ENCODE measurements at regions not wholly inside any gene's neighbourhood (a gene's known extent, or its start where the extent isn't known, plus 50 kb on each side); places are given as distances from the start of the nearest gene placed in this dataset.

DNA sequence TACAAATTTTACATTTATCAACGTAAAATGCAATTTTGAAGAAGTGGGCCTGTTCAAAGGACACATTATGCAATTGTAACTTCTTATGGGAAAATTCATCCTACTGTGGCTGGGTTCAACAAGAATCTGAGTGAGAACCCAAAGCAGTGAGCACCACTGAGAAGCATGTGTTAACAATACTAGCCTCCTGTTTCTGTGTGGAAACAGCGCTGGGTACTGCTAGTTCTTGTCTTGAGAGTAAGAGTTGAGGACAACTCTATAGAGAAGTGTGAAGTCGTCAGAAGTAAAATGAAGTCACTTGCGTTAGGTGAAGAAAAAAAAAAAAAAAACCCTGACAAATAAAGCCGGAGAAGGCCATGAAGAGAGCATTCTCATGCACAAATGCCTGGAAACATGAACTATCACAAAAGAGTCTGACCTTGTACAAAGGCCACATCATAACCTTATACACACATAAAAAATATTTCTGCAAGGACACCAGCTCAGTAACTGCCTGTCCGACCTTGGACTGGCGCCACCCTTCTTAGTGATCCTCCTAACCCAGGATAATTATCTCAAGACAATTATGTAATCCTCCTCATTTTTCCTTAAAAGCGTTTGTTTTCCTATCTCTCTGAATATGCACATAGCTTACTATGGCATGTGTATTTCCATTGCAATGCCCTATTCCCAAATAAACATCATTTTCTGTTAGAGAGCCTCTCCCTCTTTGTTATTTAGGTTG, 554.9 kb downstream of the HTR7 start:
- Histone ChIP-seq H3K9me3 (no peaks in the 10 kb centered on the region), H3K36me3 (no peaks in the 10 kb centered on the region), H3K4me3 (no peak overlapping the region), H3K27ac (no peak overlapping the region), H3K27me3 (no peaks in the 10 kb centered on the region), H3K4me1 (peaks cover 0 to 5% (median 0%) of the 10 kb centered on the region in 4 donors)
- intact Hi-C loops (cut with DNase I; ENCODE audit: low total_unique reads) = no loop called here
- WGBS, 5 donors = 79 to 84% (median 79%) methylated on average over 8 of the region's 8 CpGs
- TF ChIP-seq POLR2AphosphoS5 (IDR thresholded peaks at IDR 0.05) = no peak
- no peak for TF ChIP-seq CTCF (IDR thresholded peaks at IDR 0.05)
- no peak for TF ChIP-seq EP300 (IDR thresholded peaks at IDR 0.05)
- no peak for TF ChIP-seq POLR2A (IDR thresholded peaks at IDR 0.05)
- no peak for DNase-seq

DNA sequence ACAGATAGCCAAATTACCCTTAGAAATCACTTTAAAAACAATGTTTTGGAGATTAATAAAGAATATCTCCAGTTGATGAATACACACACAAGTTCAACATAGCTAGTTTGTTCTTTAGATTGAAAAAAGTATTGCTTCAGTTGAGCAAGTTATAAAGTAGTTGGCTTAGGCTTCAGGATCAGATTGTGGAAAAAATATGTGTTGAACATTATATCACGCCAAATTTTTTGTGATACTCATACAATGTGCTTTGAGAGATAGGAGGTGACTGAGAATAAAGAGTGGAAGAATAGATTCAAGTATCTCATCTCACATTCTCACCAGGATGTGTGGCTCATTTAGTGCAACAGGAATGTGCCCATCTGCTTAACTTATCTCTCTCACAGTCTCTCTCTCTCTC, 553.3 kb downstream of the HTR7 start:
- no peak overlapping the region for H3K27ac ChIP-seq
- 0 to 29% (median 0%) methylated on average over 1 of the region's 1 CpG for WGBS, 5 donors
- no peaks in the 10 kb centered on the region for H3K36me3 ChIP-seq
- no peak overlapping the region for H3K4me3 ChIP-seq
- H3K9me3 ChIP-seq = peaks cover 0 to 6% (median 3%) of the 10 kb centered on the region in 4 donors
- intact Hi-C loops (cut with DNase I; ENCODE audit: low total_unique reads) = no loop called here
- DNase-seq = no peak
- no peaks in the 10 kb centered on the region for H3K27me3 ChIP-seq
- no peak for TF ChIP-seq POLR2A (IDR thresholded peaks at IDR 0.05)
- no peak for TF ChIP-seq CTCF (IDR thresholded peaks at IDR 0.05)
- TF ChIP-seq EP300 (IDR thresholded peaks at IDR 0.05) = no peak
- no peak for TF ChIP-seq POLR2AphosphoS5 (IDR thresholded peaks at IDR 0.05)
- peaks cover 0 to 5% (median 0%) of the 10 kb centered on the region in 4 donors for H3K4me1 ChIP-seq

GRCh38 chr10:90306187-90306586, 551.7 kb downstream of the HTR7 start:
- Histone ChIP-seq H3K4me3 (no peak overlapping the region), H3K27me3 (no peaks in the 10 kb centered on the region), H3K9me3 (peaks cover 0 to 7% (median 3%) of the 10 kb centered on the region in 4 donors), H3K36me3 (no peaks in the 10 kb centered on the region), H3K4me1 (peaks cover 0 to 5% (median 0%) of the 10 kb centered on the region in 4 donors), H3K27ac (no peak overlapping the region)
- peak in 1 of 2 donors; percentile 88 for DNase-seq
- intact Hi-C loops (cut with DNase I; ENCODE audit: low total_unique reads) = no loop called here
- no peak for TF ChIP-seq CTCF (IDR thresholded peaks at IDR 0.05)
- WGBS, 5 donors = 18 to 56% (median 35%) methylated on average over 1 of the region's 1 CpG

GRCh38 chr10:90308223-90308622, 549.6 kb downstream of the HTR7 start:
- WGBS, 5 donors = 69 to 79% (median 74%) methylated on average over 7 of the region's 7 CpGs
- no peaks in the 10 kb centered on the region for H3K27me3 ChIP-seq
- H3K36me3 ChIP-seq = no peaks in the 10 kb centered on the region
- no peak overlapping the region for H3K4me3 ChIP-seq
- DNase-seq = peak in 1 of 2 donors; percentile 46
- H3K27ac ChIP-seq = no peak overlapping the region
- peaks cover 0 to 7% (median 3%) of the 10 kb centered on the region in 4 donors for H3K9me3 ChIP-seq
- intact Hi-C loops (cut with DNase I; ENCODE audit: low total_unique reads) = no loop called here
- TF ChIP-seq EP300 (IDR thresholded peaks at IDR 0.05) (no peak), POLR2AphosphoS5 (IDR thresholded peaks at IDR 0.05) (no peak), CTCF (IDR thresholded peaks at IDR 0.05) (no peak), POLR2A (IDR thresholded peaks at IDR 0.05) (no peak)
- peaks cover 0 to 5% (median 0%) of the 10 kb centered on the region in 4 donors for H3K4me1 ChIP-seq
